Pancreas (tissue), 10 donors: ENCODE measurements at regions not wholly inside any gene's neighbourhood (a gene's known extent, or its start where the extent isn't known, plus 50 kb on each side); places are given as distances from the start of the nearest gene placed in this dataset.
A peak's percentile ranks its signal among the peaks of the same experiment; 100 is the strongest.

Experiments
- ATAC-seq, 4 donors: fragments of 200-7000 bp; cut with Tn5 transposase; one replicate each; pipeline versions ENCODE4 v1.8.0 to v1.9.1; 2020; ENCODE audit warnings: mild to moderate bottlenecking in 4 of 4, moderate library complexity in 4 of 4
- DNase-seq, 6 donors: peaks; one replicate each; pipeline ENCODE4 v3.0.0-alpha.2; 2020
- FAIRE-seq: peaks from 2 replicates; lab custom pipeline; 2012; peaks lifted over from hg19 to GRCh38; lab: Jason Lieb, UNC
- H3K27ac ChIP-seq, 4 donors: fragments of 200-600 bp; sonication (generic); 1 replicate in 3 of 4; 2 replicates in 1 of 4; pipeline versions ENCODE4 v1.5.0 to v1.8.0; 2020
- H3K27me3 ChIP-seq, 4 donors: fragments of 200-600 bp; one replicate each; pipeline ENCODE4 v1.8.0; 2021
- H3K36me3 ChIP-seq, 3 donors: fragments of 200-600 bp; sonication (generic) in 1 of 3; one replicate each; pipeline versions ENCODE4 v1.5.0 to v1.8.0; 2020 to 2021
- H3K4me1 ChIP-seq, 3 donors: fragments of 200-600 bp; one replicate each; pipeline ENCODE4 v1.8.0; 2021
- H3K4me3 ChIP-seq, 4 donors: fragments of 200-600 bp; sonication (generic) in 2 of 4; one replicate each; pipeline versions ENCODE4 v1.5.0 to v1.8.0; 2020 to 2021
- H3K9me3 ChIP-seq, 4 donors: fragments of 200-600 bp; one replicate each; pipeline ENCODE4 v1.8.0; 2021
- CTCF ChIP-seq, 4 donors: fragments of 200-600 bp; sonication (generic) in 3 of 4; IDR thresholded peaks; one replicate each; pipeline versions ENCODE4 v1.5.0 to v1.8.0; 2021; ENCODE audit warnings: antibody characterized with exemption in 4 of 4
- WGBS, 2 donors: extraction: QIAGEN DNeasy Blood & Tissue Kit; methylation state at CpG; one replicate each; pipeline ENCODE4 v1.1.7; 2013; 5-methylcytosine and 5-hydroxymethylcytosine counted together
- intact Hi-C, 3 donors: fragments of 100-400 bp; cut with DNase I; formaldehyde crosslinking; loops; one replicate each; pipeline versions ENCODE4 v1.11.1 to v1.14.2; 2022
- donor health status: healthy with polysubstance abuse.
- donor health status: DM: no; HTN: no; CAD: no; lungs with moderate emphysema.
- donor health status: DM: no; HTN: no; CAD: no.
- donor health status: control.
- donor health status: control.
- donor health status: Bipolar disorder and iron deficiency.
- donor health status: DM: yes; HTN: yes; CAD: no.
- donor health status: DM: no; HTN: no; CAD: no.
- donor health status: DM: no; HTN: no; CAD: no.
- donor health status: DM: yes; HTN: yes; CAD: no.

- ATAC-seq: no peak
- DNase-seq: no peak
- intact Hi-C loops: no loop called here
- no peaks in the 10 kb centered on the region for H3K9me3 ChIP-seq
- no peak for TF ChIP-seq CTCF (IDR thresholded peaks at IDR 0.05)
- 53 to 66% methylated on average over 16 of the region's 16 CpGs for WGBS, 2 donors
- FAIRE-seq: peak; percentile 5
- H3K36me3 ChIP-seq: no peaks in the 10 kb centered on the region
- peaks cover 0 to 5% (median 0%) of the 10 kb centered on the region in 4 donors for H3K27me3 ChIP-seq
- H3K27ac ChIP-seq: no peak overlapping the region
- peaks cover 0 to 7% (median 0%) of the 10 kb centered on the region in 3 donors for H3K4me1 ChIP-seq
- no peak overlapping the region for H3K4me3 ChIP-seq
Observed at GRCh38 chr14:104462651-104463630, 116.6 kb upstream of the C14orf180 start.

GRCh38 chr14:104464907-104465306 is 114.7 kb upstream of the C14orf180 start:
- H3K27ac ChIP-seq: no peak overlapping the region
- no peaks in the 10 kb centered on the region for H3K9me3 ChIP-seq
- ATAC-seq: no peak
- no peak for TF ChIP-seq CTCF (IDR thresholded peaks at IDR 0.05)
- peaks cover 0 to 7% (median 0%) of the 10 kb centered on the region in 3 donors for H3K4me1 ChIP-seq
- WGBS, 2 donors: 59 to 71% methylated on average over 6 of the region's 6 CpGs
- no peak for DNase-seq
- no peaks in the 10 kb centered on the region for H3K36me3 ChIP-seq
- H3K27me3 ChIP-seq: peaks cover 0 to 5% (median 0%) of the 10 kb centered on the region in 4 donors
- intact Hi-C loops: no loop called here
- H3K4me3 ChIP-seq: no peak overlapping the region
- FAIRE-seq: no peak

- ATAC-seq: no peak
- TF ChIP-seq CTCF (IDR thresholded peaks at IDR 0.05): no peak
- Histone ChIP-seq H3K4me3 (no peak overlapping the region), H3K9me3 (no peaks in the 10 kb centered on the region), H3K4me1 (peaks cover 0 to 7% (median 0%) of the 10 kb centered on the region in 3 donors), H3K36me3 (no peaks in the 10 kb centered on the region), H3K27ac (no peak overlapping the region), H3K27me3 (peaks cover 0 to 5% (median 0%) of the 10 kb centered on the region in 4 donors)
- intact Hi-C loops: no loop called here
- no peak for DNase-seq
- no peak for FAIRE-seq
- WGBS, 2 donors: 66 to 71% methylated on average over 8 of the region's 8 CpGs
Observed at GRCh38 chr14:104465482-104466390, 113.8 kb upstream of the C14orf180 start.

- no peak overlapping the region for H3K4me3 ChIP-seq
- DNase-seq (no peak), ATAC-seq (no peak), FAIRE-seq (no peak)
- peaks cover 0 to under 1% (median 0%) of the 10 kb centered on the region in 3 donors for H3K4me1 ChIP-seq
- no peaks in the 10 kb centered on the region for H3K36me3 ChIP-seq
- intact Hi-C loops: no loop called here
- 53 to 69% methylated on average over 5 of the region's 5 CpGs for WGBS, 2 donors
- TF ChIP-seq CTCF (IDR thresholded peaks at IDR 0.05): no peak
- H3K27me3 ChIP-seq: no peaks in the 10 kb centered on the region
- H3K9me3 ChIP-seq: no peaks in the 10 kb centered on the region
- H3K27ac ChIP-seq: no peak overlapping the region
Observed at GRCh38 chr14:104467236-104467635, 112.3 kb upstream of the C14orf180 start.
